SK-N-SH (cell line): ENCODE measurements at regions not wholly inside any gene's neighbourhood (a gene's known extent, or its start where the extent isn't known, plus 50 kb on each side); places are given as distances from the start of the nearest gene placed in this dataset.

Experiments
- CTCF ChIA-PET: fragments of 300-600, 350-600 bp; formaldehyde crosslinking; extraction: SDS; loops from one replicate; lab custom pipeline; 2021; lab: Yijun Ruan, JAX
- POLR2A ChIA-PET: fragments of 350-600 bp; sonication (Branson Sonifier 250); formaldehyde crosslinking; extraction: SDS; loops from one replicate; lab custom pipeline; 2020; ENCODE audit warnings: antibody characterized with exemption, inconsistent platforms; lab: Yijun Ruan, JAX
- DNase-seq: peaks from one replicate; pipeline ENCODE4 v3.0.0; 2012
- H2AFZ ChIP-seq: fragments of 200-600 bp; sonication (generic); 2 replicates; pipeline ENCODE4 v1.8.1; 2016; ENCODE audit warnings: antibody characterized with exemption, mild to moderate bottlenecking, low read depth
- H3F3A ChIP-seq: fragments of 200-600 bp; sonication (generic); replicated peaks from 2 replicates; pipeline ENCODE3; 2016; ENCODE audit warnings: antibody characterized with exemption, mild to moderate bottlenecking; ENCODE audit not compliant: insufficient read depth
- H3K27ac ChIP-seq, 2 experiments: fragments of 200-500 bp in 1 of 2; fragments of 200-600 bp in 1 of 2; sonication (Bioruptor generic) in 1 of 2; sonication (generic), shearing (Covaris generic) in 1 of 2; 2 replicates each; pipeline versions ENCODE4 v1.5.1 to v1.6.1; 2014 to 2016; ENCODE audit warnings: low read depth in 2 of 2, inconsistent platforms in 1 of 2, low read length in 1 of 2, mild to moderate bottlenecking in 1 of 2, mixed read lengths in 1 of 2
- H3K27me3 ChIP-seq: fragments of 200-600 bp; sonication (generic), shearing (Covaris generic); 2 replicates; pipeline ENCODE4 v1.6.1; 2016; ENCODE audit warnings: mixed run types; ENCODE audit not compliant: insufficient read depth
- H3K36me3 ChIP-seq, 2 experiments: fragments of 200-500 bp in 1 of 2; fragments of 200-600 bp in 1 of 2; sonication (Bioruptor generic) in 1 of 2; sonication (generic) in 1 of 2; replicated peaks in 1 of 2; 2 replicates each; pipeline versions ENCODE3 to v1.5.1; 2014 to 2016; ENCODE audit warnings: low read length in 1 of 2, mild to moderate bottlenecking in 1 of 2; ENCODE audit not compliant: insufficient read depth in 2 of 2, control insufficient read depth in 1 of 2
- H3K4me1 ChIP-seq, 2 experiments: fragments of 200-500 bp in 1 of 2; fragments of 200-600 bp in 1 of 2; sonication (Bioruptor generic) in 1 of 2; sonication (generic), shearing (Covaris generic) in 1 of 2; 2 replicates each; pipeline versions ENCODE4 v1.5.1 to v1.6.1; 2014 to 2016; ENCODE audit warnings: low read depth in 1 of 2, low read length in 1 of 2, mixed run types in 1 of 2; ENCODE audit not compliant: insufficient read depth in 2 of 2, control insufficient read depth in 1 of 2
- H3K4me2 ChIP-seq: fragments of 200-600 bp; sonication (generic), shearing (Covaris generic); 2 replicates; pipeline ENCODE4 v1.6.1; 2017; ENCODE audit warnings: mixed run types
- H3K4me3 ChIP-seq, 2 experiments: fragments of 200-500 bp in 1 of 2; fragments of 200-600 bp in 1 of 2; sonication (Bioruptor generic) in 1 of 2; sonication (generic), shearing (Covaris generic) in 1 of 2; 2 replicates each; pipeline versions ENCODE4 v1.5.1 to v1.8.1; 2014 to 2016; ENCODE audit warnings: low read depth in 2 of 2, inconsistent platforms in 1 of 2, low read length in 1 of 2, mild to moderate bottlenecking in 1 of 2, mixed read lengths in 1 of 2, moderate library complexity in 1 of 2
- H3K79me2 ChIP-seq: fragments of 200-600 bp; sonication (generic); 2 replicates; pipeline ENCODE4 v1.8.1; 2017; ENCODE audit warnings: mild to moderate bottlenecking; ENCODE audit not compliant: insufficient read depth
- H3K9ac ChIP-seq: fragments of 200-600 bp; sonication (generic); 2 replicates; pipeline ENCODE4 v1.6.1; 2017; ENCODE audit warnings: mixed run types
- H3K9me2 ChIP-seq: fragments of 200-600 bp; sonication (generic); 2 replicates; pipeline ENCODE4 v1.6.1; 2017; ENCODE audit warnings: mixed run types
- H3K9me3 ChIP-seq: fragments of 200-600 bp; sonication (generic); 2 replicates; pipeline ENCODE4 v1.6.1; 2017; ENCODE audit warnings: mixed run types, mild to moderate bottlenecking, moderate library complexity
- H4K20me1 ChIP-seq: fragments of 200-600 bp; sonication (generic); 2 replicates; pipeline ENCODE4 v1.6.1; 2017; ENCODE audit warnings: mild to moderate bottlenecking, mixed run types; ENCODE audit not compliant: insufficient read depth
- CHD2 ChIP-seq: fragments of 150-350 bp; IDR thresholded peaks from 2 replicates; pipeline ENCODE4 v1.6.1; 2018; ENCODE audit warnings: low read length; ENCODE audit not compliant: partially characterized antibody
- EZH2phosphoT487 ChIP-seq: fragments of 200-600 bp; sonication (generic); IDR thresholded peaks from 2 replicates; pipeline ENCODE4 v1.6.1; 2017; ENCODE audit warnings: low read depth, mixed run types, mild to moderate bottlenecking, antibody characterized with exemption, moderate library complexity, borderline replicate concordance
- FOSL2 ChIP-seq: IDR thresholded peaks from 2 replicates; pipeline ENCODE4 v1.4.0; 2012; ENCODE audit warnings: low read depth, mild to moderate bottlenecking, moderate library complexity, borderline replicate concordance
- GABPA ChIP-seq: IDR thresholded peaks from 2 replicates; pipeline ENCODE4 v1.4.0; 2012; ENCODE audit warnings: low read depth, mild to moderate bottlenecking
- GATA2 ChIP-seq: sonication (generic); formaldehyde crosslinking; IDR thresholded peaks from 2 replicates; pipeline ENCODE4 v1.5.0; 2020; ENCODE audit warnings: mild to moderate bottlenecking, missing genetic modification reagents
- MEF2A ChIP-seq: IDR thresholded peaks from 2 replicates; pipeline ENCODE4 v1.4.0; 2012; ENCODE audit warnings: low read depth, borderline replicate concordance
- MXI1 ChIP-seq: IDR thresholded peaks from 2 replicates; pipeline ENCODE4 v1.6.1; 2012; ENCODE audit warnings: mild to moderate bottlenecking, low read depth, low read length, improper control_type of control experiment
- NFIC ChIP-seq: IDR thresholded peaks from 2 replicates; pipeline ENCODE4 v1.4.0; 2012; ENCODE audit warnings: borderline replicate concordance
- NRF1 ChIP-seq: IDR thresholded peaks from 2 replicates; pipeline ENCODE4 v1.6.1; 2012; ENCODE audit warnings: low read depth, mild to moderate bottlenecking, low read length
- POLR2AphosphoS5 ChIP-seq: IDR thresholded peaks from 2 replicates; pipeline ENCODE4 v1.6.1; 2012; ENCODE audit warnings: low read depth, low read length
- RAD21 ChIP-seq: IDR thresholded peaks from 2 replicates; pipeline ENCODE4 v1.6.1; 2012; ENCODE audit warnings: mild to moderate bottlenecking, low read length
- SIN3A ChIP-seq: IDR thresholded peaks from 2 replicates; pipeline ENCODE4 v1.6.1; 2012; ENCODE audit warnings: low read depth, mild to moderate bottlenecking, low read length, moderate library complexity, borderline replicate concordance
- TAF1 ChIP-seq: IDR thresholded peaks from 2 replicates; pipeline ENCODE4 v1.6.1; 2012; ENCODE audit warnings: low read depth, mild to moderate bottlenecking, low read length, moderate library complexity, borderline replicate concordance
- TCF12 ChIP-seq: IDR thresholded peaks from 2 replicates; pipeline ENCODE4 v1.4.0; 2012
- TEAD4 ChIP-seq: IDR thresholded peaks from 2 replicates; pipeline ENCODE4 v1.4.0; 2012; ENCODE audit warnings: mild to moderate bottlenecking, borderline replicate concordance; ENCODE audit not compliant: insufficient read depth
- ZBTB33 ChIP-seq: IDR thresholded peaks from 2 replicates; pipeline ENCODE4 v1.4.0; 2012; ENCODE audit warnings: low read depth, borderline replicate concordance
- WGBS: methylation state at CpG from one replicate; pipeline ENCODE4 v1.1.6; 2017; ENCODE audit warnings: low lambda C conversion rate; 5-methylcytosine and 5-hydroxymethylcytosine counted together
- TF ChIP-seq, protein P1 (sequence below): fragments of 200-600 bp; sonication (generic); IDR thresholded peaks from 2 replicates; pipeline ENCODE4 v1.6.1; 2017; ENCODE audit warnings: antibody characterized with exemption, mild to moderate bottlenecking, moderate library complexity
- TF ChIP-seq, protein P2 (sequence below): fragments of 150-350 bp; IDR thresholded peaks from 2 replicates; pipeline ENCODE4 v1.6.1; 2017; ENCODE audit warnings: antibody characterized with exemption, low read length, low read depth, borderline replicate concordance

- TF ChIP-seq FOSL2 (no peak), EZH2phosphoT487 (no peak), TCF12 (no peak), RAD21 (no peak)
- TF ChIP-seq, protein P1, sequence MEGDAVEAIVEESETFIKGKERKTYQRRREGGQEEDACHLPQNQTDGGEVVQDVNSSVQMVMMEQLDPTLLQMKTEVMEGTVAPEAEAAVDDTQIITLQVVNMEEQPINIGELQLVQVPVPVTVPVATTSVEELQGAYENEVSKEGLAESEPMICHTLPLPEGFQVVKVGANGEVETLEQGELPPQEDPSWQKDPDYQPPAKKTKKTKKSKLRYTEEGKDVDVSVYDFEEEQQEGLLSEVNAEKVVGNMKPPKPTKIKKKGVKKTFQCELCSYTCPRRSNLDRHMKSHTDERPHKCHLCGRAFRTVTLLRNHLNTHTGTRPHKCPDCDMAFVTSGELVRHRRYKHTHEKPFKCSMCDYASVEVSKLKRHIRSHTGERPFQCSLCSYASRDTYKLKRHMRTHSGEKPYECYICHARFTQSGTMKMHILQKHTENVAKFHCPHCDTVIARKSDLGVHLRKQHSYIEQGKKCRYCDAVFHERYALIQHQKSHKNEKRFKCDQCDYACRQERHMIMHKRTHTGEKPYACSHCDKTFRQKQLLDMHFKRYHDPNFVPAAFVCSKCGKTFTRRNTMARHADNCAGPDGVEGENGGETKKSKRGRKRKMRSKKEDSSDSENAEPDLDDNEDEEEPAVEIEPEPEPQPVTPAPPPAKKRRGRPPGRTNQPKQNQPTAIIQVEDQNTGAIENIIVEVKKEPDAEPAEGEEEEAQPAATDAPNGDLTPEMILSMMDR, result no peak
Measured at GRCh38 chr9:118630079-118630478, 739.2 kb downstream of the BRINP1 start (continued).

DNA sequence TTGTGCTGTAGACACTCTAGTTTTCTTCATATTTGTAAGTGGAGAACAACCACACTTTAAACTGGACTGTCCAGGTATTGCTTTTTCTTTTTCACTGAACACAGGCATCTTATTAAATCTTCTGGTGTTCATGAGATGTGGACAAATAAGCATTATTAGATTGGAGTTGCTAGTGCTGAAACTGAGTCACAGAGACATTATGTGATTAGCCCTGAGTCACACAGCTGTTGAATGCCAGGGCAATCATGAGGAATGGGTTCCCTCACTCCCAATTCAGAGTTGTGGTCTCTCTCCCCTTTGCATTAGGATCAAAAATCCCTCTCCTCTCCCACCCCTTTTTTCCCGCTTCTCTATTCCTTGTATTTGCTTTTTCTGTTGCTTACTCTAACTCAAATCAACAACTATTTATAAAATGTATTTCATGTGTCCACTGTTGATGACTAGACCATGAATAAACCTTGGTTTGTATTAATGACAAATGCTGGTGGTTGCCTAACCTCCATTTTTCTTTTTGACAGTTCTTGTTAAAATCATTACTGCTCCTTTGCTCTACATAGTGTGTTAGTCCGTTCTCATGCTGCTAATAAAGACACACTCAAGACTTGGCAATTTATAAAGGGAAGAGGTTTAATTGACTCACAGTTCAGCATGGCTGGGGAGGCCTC is 738.2 kb downstream of the BRINP1 start:
- no peak overlapping the region for H2AFZ ChIP-seq
- H3K9me3 ChIP-seq, result no peaks in the 10 kb centered on the region
- no peak for DNase-seq
- H3K4me1 ChIP-seq, result no peaks in the 10 kb centered on the region; a peak in 1 of 4 replicates
- 32% methylated on average over 2 of the region's 2 CpGs for WGBS
- H3K36me3 ChIP-seq, result no peaks in the 10 kb centered on the region
- no peaks in the 10 kb centered on the region for H3F3A ChIP-seq
- H3K27ac ChIP-seq, result no peak overlapping the region
- ChIA-PET POLR2A (no interaction called here), CTCF (no interaction called here)
- no peak overlapping the region for H3K4me2 ChIP-seq
- no peak overlapping the region for H3K4me3 ChIP-seq
- no peaks in the 10 kb centered on the region for H3K9me2 ChIP-seq
- no peaks in the 10 kb centered on the region for H4K20me1 ChIP-seq
- no peaks in the 10 kb centered on the region for H3K27me3 ChIP-seq
- H3K79me2 ChIP-seq, result no peaks in the 10 kb centered on the region
- TF ChIP-seq NRF1, result no peak
- no peak for TF ChIP-seq MEF2A
- no peak for TF ChIP-seq GATA2 (CRISPR knock-in tag)
- no peak for TF ChIP-seq TCF12
- no peak for TF ChIP-seq ZBTB33
- no peak for TF ChIP-seq POLR2AphosphoS5
- TF ChIP-seq, protein P2, sequence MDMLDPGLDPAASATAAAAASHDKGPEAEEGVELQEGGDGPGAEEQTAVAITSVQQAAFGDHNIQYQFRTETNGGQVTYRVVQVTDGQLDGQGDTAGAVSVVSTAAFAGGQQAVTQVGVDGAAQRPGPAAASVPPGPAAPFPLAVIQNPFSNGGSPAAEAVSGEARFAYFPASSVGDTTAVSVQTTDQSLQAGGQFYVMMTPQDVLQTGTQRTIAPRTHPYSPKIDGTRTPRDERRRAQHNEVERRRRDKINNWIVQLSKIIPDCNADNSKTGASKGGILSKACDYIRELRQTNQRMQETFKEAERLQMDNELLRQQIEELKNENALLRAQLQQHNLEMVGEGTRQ, result no peak
- no peak for TF ChIP-seq TAF1
- TF ChIP-seq TEAD4, result no peak
- TF ChIP-seq MXI1, result no peak
- no peak for TF ChIP-seq SIN3A
- no peak for TF ChIP-seq FOSL2
- TF ChIP-seq, protein P1, result no peak
- no peak for TF ChIP-seq GABPA
- no peak for TF ChIP-seq NFIC
- TF ChIP-seq CHD2, result no peak
- H3K9ac ChIP-seq, result no peak overlapping the region
